OCI-LY7 (cell line): ENCODE measurements at regions not wholly inside any gene's neighbourhood (a gene's known extent, or its start where the extent isn't known, plus 50 kb on each side); places are given as distances from the start of the nearest gene placed in this dataset.

Source experiments
- EZH2phosphoT487 ChIP-seq: fragments of 200-600 bp; sonication (generic); IDR thresholded peaks from 2 replicates; pipeline ENCODE4 v1.6.1; 2018; ENCODE audit warnings: low read depth, borderline replicate concordance, mild to moderate bottlenecking, mixed run types, antibody characterized with exemption, low read length, moderate library complexity, mixed read lengths
- TF ChIP-seq, protein P1 (sequence below): fragments of 200-600 bp; sonication (generic); conservative IDR thresholded peaks from 2 replicates; pipeline ENCODE4 v1.5.1; 2014; ENCODE audit warnings: mild to moderate bottlenecking, antibody characterized with exemption, low read length, moderate library complexity, mixed read lengths

DNA sequence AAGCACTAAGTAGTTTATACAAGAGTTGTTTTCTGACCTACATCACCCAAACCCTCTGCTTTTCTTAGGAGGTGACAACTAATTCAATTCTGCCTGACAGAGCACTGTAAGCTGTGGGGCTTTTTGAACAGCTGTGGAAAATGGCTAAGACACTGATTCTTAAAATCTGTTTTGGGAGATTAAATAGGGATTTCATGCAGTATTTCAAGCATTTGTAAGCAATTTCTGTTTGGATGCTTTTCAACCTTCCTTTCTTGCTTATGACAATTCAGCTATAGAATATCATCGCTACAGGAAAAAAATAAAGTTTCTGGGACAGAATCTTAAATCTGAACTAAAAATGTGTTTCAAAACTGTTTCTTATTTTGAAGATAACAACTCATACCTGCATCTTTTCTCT lies 459.5 kb downstream of the RAPGEF2 start:
- no peak for TF ChIP-seq EZH2phosphoT487
- TF ChIP-seq, protein P1, sequence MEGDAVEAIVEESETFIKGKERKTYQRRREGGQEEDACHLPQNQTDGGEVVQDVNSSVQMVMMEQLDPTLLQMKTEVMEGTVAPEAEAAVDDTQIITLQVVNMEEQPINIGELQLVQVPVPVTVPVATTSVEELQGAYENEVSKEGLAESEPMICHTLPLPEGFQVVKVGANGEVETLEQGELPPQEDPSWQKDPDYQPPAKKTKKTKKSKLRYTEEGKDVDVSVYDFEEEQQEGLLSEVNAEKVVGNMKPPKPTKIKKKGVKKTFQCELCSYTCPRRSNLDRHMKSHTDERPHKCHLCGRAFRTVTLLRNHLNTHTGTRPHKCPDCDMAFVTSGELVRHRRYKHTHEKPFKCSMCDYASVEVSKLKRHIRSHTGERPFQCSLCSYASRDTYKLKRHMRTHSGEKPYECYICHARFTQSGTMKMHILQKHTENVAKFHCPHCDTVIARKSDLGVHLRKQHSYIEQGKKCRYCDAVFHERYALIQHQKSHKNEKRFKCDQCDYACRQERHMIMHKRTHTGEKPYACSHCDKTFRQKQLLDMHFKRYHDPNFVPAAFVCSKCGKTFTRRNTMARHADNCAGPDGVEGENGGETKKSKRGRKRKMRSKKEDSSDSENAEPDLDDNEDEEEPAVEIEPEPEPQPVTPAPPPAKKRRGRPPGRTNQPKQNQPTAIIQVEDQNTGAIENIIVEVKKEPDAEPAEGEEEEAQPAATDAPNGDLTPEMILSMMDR, result no peak
